ENCODE measurements at regions not wholly inside any gene's neighbourhood (a gene's known extent, or its start where the extent isn't known, plus 50 kb on each side); places are given as distances from the start of the nearest gene placed in this dataset.
"Not testable (repeated sequence)": the region's sequence is repeated elsewhere in the genome, so short reads cannot be mapped to it uniquely, and the experiment has no call there.

DNA sequence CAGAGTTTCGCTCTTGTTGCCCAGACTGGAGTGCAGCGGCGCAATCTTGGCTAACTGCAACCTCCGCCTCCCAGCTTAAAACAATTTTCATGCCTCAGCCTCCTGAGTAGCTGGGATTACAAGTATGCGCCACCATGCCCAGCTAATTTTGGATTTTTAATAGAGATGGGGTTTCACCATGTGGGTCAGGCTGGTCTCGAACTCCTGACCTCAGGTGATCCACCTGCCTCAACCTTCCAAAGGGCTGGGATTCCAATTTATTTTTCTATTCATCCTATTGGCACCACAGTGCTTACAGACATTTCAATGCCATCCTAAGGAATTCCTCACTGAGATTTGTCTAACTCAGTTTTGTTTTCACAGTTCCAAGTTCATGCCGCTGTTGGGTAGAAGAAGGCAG, 98.3 kb upstream of the EGLN3 start:
- H3K36me3 ChIP-seq (ENCODE audit: control insufficient read depth in 5 of 5, insufficient read depth in 5 of 5, low read length in 5 of 5); H3K9ac ChIP-seq (ENCODE audit: low read length in 5 of 5); H3K27me3 ChIP-seq (ENCODE audit: control insufficient read depth in 5 of 5, insufficient read depth in 4 of 5, low read length in 5 of 5); H3K27ac ChIP-seq (ENCODE audit: low read depth, low read length); H3K9me3 ChIP-seq (ENCODE audit: control insufficient read depth in 5 of 5, low read length in 5 of 5); H3K4me3 ChIP-seq (ENCODE audit: low read depth in 1 of 5, low read length in 5 of 5): not testable (repeated sequence)
- H3K4me1 ChIP-seq (ENCODE audit: control insufficient read depth in 5 of 5, insufficient read depth in 5 of 5, low read length in 5 of 5) = peaks cover 0 to 10% (median 4%) of the 10 kb centered on the region in 5 donors

DNA sequence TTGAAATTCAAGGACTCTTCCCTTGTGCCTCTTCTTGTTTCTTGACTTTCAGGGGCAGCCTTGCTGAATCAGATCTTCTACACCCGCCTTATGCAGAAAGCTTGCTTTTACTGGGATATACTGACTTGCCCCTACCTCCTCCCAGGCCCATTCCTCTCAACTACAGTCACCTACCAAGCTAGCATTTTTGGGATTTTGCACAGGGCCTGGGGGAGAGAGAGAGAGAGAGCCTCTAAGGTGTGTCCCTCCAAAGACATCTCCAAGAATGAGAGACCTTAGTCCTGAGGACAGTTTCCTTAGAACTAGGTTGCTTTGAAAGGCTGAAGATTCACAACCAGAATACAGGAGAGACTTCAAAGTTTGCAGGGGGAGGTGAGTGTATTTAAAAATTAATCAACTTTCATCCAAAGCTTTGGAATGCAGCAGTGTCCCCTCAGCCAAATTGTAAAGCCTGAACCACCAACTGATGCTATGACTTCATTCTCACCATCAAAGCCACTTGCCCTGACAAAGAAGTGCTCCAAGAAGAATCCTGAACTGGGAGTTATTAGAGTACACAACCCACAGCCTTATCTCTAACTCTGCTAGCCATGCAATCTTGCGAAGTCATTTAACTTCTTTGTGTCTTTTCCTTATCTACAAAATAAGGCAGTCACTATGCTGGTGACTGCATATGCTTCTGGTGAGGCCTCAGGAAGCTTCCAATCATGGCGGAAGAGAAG, 96.1 kb upstream of the EGLN3 start:
- Histone ChIP-seq H3K27ac (ENCODE audit: low read depth, low read length) (no peak overlapping the region), H3K4me1 (ENCODE audit: control insufficient read depth in 5 of 5, insufficient read depth in 5 of 5, low read length in 5 of 5) (no peaks in the 10 kb centered on the region), H3K36me3 (ENCODE audit: control insufficient read depth in 5 of 5, insufficient read depth in 5 of 5, low read length in 5 of 5) (no peaks in the 10 kb centered on the region), H3K27me3 (ENCODE audit: control insufficient read depth in 5 of 5, insufficient read depth in 4 of 5, low read length in 5 of 5) (no peaks in the 10 kb centered on the region), H3K4me3 (ENCODE audit: low read depth in 1 of 5, low read length in 5 of 5) (no peak overlapping the region), H3K9me3 (ENCODE audit: control insufficient read depth in 5 of 5, low read length in 5 of 5) (no peaks in the 10 kb centered on the region), H3K9ac (ENCODE audit: low read length in 5 of 5) (no peak overlapping the region)

GRCh38 chr14:34044666-34045306, 93.9 kb upstream of the EGLN3 start:
- H3K4me3 ChIP-seq (ENCODE audit: low read depth in 1 of 5, low read length in 5 of 5) = no peak overlapping the region
- no peaks in the 10 kb centered on the region for H3K27me3 ChIP-seq (ENCODE audit: control insufficient read depth in 5 of 5, insufficient read depth in 4 of 5, low read length in 5 of 5)
- H3K9ac ChIP-seq (ENCODE audit: low read length in 5 of 5) = no peak overlapping the region
- no peaks in the 10 kb centered on the region for H3K36me3 ChIP-seq (ENCODE audit: control insufficient read depth in 5 of 5, insufficient read depth in 5 of 5, low read length in 5 of 5)
- no peak overlapping the region for H3K27ac ChIP-seq (ENCODE audit: low read depth, low read length)
- no peaks in the 10 kb centered on the region for H3K9me3 ChIP-seq (ENCODE audit: control insufficient read depth in 5 of 5, low read length in 5 of 5)
- no peaks in the 10 kb centered on the region for H3K4me1 ChIP-seq (ENCODE audit: control insufficient read depth in 5 of 5, insufficient read depth in 5 of 5, low read length in 5 of 5)

- Histone ChIP-seq H3K4me1 (ENCODE audit: control insufficient read depth in 5 of 5, insufficient read depth in 5 of 5, low read length in 5 of 5) (no peaks in the 10 kb centered on the region), H3K4me3 (ENCODE audit: low read depth in 1 of 5, low read length in 5 of 5) (no peak overlapping the region), H3K9me3 (ENCODE audit: control insufficient read depth in 5 of 5, low read length in 5 of 5) (no peaks in the 10 kb centered on the region), H3K36me3 (ENCODE audit: control insufficient read depth in 5 of 5, insufficient read depth in 5 of 5, low read length in 5 of 5) (no peaks in the 10 kb centered on the region), H3K27me3 (ENCODE audit: control insufficient read depth in 5 of 5, insufficient read depth in 4 of 5, low read length in 5 of 5) (no peaks in the 10 kb centered on the region), H3K9ac (ENCODE audit: low read length in 5 of 5) (no peak overlapping the region), H3K27ac (ENCODE audit: low read depth, low read length) (no peak overlapping the region)
Measured at GRCh38 chr14:34044373-34044637, 93.4 kb upstream of the EGLN3 start.

- no peak overlapping the region for H3K9ac ChIP-seq (ENCODE audit: low read length in 5 of 5)
- no peak overlapping the region for H3K27ac ChIP-seq (ENCODE audit: low read depth, low read length)
- no peak overlapping the region for H3K4me3 ChIP-seq (ENCODE audit: low read depth in 1 of 5, low read length in 5 of 5)
- no peaks in the 10 kb centered on the region for H3K4me1 ChIP-seq (ENCODE audit: control insufficient read depth in 5 of 5, insufficient read depth in 5 of 5, low read length in 5 of 5)
- no peaks in the 10 kb centered on the region for H3K9me3 ChIP-seq (ENCODE audit: control insufficient read depth in 5 of 5, low read length in 5 of 5)
- H3K36me3 ChIP-seq (ENCODE audit: control insufficient read depth in 5 of 5, insufficient read depth in 5 of 5, low read length in 5 of 5) = no peaks in the 10 kb centered on the region
- H3K27me3 ChIP-seq (ENCODE audit: control insufficient read depth in 5 of 5, insufficient read depth in 4 of 5, low read length in 5 of 5) = no peaks in the 10 kb centered on the region
Measured at GRCh38 chr14:34043627-34044372, 92.9 kb upstream of the EGLN3 start.

DNA sequence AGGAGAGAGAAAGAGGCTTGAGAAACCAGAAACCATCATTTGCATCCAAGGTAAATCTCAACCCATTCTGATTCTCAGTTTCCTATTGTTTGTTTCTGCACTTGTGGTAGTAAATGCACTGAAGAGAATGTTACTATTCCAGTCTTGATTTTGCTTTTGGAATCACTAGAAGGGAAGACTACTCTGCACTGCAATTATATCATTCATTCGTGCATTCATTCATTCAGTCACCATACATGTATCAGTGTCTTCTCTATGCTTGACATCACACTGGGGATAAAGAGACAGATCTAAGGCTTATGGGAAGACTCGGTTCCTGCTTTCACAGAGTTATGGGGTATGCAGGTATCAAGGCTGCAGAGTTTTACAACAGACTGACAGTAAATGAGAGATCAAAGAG, 90.3 kb upstream of the EGLN3 start:
- Histone ChIP-seq H3K9ac (ENCODE audit: low read length in 5 of 5) (no peak overlapping the region), H3K9me3 (ENCODE audit: control insufficient read depth in 5 of 5, low read length in 5 of 5) (no peaks in the 10 kb centered on the region), H3K27me3 (ENCODE audit: control insufficient read depth in 5 of 5, insufficient read depth in 4 of 5, low read length in 5 of 5) (no peaks in the 10 kb centered on the region), H3K27ac (ENCODE audit: low read depth, low read length) (no peak overlapping the region), H3K4me3 (ENCODE audit: low read depth in 1 of 5, low read length in 5 of 5) (no peak overlapping the region), H3K36me3 (ENCODE audit: control insufficient read depth in 5 of 5, insufficient read depth in 5 of 5, low read length in 5 of 5) (no peaks in the 10 kb centered on the region), H3K4me1 (ENCODE audit: control insufficient read depth in 5 of 5, insufficient read depth in 5 of 5, low read length in 5 of 5) (peaks cover 0 to under 1% (median 0%) of the 10 kb centered on the region in 5 donors)

DNA sequence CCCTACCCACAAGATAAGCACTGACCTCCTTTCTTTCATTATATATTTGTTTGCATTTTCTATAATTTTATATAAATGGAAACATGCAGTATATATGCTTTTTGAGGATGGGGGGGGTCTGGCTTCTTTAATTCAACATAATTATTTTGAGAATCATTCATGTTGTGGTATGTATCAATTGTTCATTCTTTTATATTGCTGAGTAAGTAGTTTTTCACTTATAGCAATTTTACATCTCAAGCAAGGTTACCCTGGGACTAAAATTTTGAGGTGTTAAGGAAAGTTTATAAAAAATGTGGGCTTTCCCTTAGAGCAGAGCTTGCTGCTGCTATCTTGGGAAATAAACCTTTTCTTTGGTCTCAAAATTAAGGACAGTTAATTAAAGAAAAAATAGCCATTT, 89.9 kb upstream of the EGLN3 start:
- H3K4me3 ChIP-seq (ENCODE audit: low read depth in 1 of 5, low read length in 5 of 5) = no peak overlapping the region
- peaks cover 0 to 4% (median 0%) of the 10 kb centered on the region in 5 donors for H3K4me1 ChIP-seq (ENCODE audit: control insufficient read depth in 5 of 5, insufficient read depth in 5 of 5, low read length in 5 of 5)
- no peaks in the 10 kb centered on the region for H3K9me3 ChIP-seq (ENCODE audit: control insufficient read depth in 5 of 5, low read length in 5 of 5)
- H3K27me3 ChIP-seq (ENCODE audit: control insufficient read depth in 5 of 5, insufficient read depth in 4 of 5, low read length in 5 of 5) = no peaks in the 10 kb centered on the region
- no peak overlapping the region for H3K27ac ChIP-seq (ENCODE audit: low read depth, low read length)
- H3K36me3 ChIP-seq (ENCODE audit: control insufficient read depth in 5 of 5, insufficient read depth in 5 of 5, low read length in 5 of 5) = no peaks in the 10 kb centered on the region
- no peak overlapping the region for H3K9ac ChIP-seq (ENCODE audit: low read length in 5 of 5)

DNA sequence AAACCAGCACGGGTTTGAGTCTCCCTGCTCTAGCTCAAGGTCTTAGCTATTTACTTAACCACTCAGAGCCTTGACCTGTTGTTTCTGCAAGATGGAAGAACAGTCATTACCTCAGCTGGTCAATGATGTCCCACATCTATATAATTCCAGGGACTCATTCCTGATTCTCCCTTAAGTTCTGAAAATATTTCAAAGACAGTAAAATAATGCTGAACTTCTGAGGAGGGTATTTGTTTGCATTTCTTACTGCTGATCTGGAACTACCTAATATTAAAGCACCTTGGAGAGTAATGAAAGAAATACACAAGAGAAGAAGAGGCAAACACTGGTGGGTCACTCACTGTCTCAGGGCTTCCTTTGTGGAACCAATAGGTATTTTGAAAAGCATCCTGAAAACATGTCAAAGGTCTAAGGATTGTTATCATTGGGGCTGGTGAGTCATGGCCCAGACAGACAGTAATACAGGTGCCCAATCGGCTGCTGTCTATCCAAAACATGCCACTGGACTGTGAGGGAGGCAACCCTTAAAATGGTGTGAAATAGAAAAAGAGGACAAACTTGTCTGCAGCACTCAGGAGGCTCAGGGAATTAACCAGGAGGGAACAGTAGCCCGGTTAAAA, 88.7 kb upstream of the EGLN3 start:
- Histone ChIP-seq H3K9me3 (ENCODE audit: control insufficient read depth in 5 of 5, low read length in 5 of 5) (no peaks in the 10 kb centered on the region), H3K4me1 (ENCODE audit: control insufficient read depth in 5 of 5, insufficient read depth in 5 of 5, low read length in 5 of 5) (peaks cover 0 to 8% (median 0%) of the 10 kb centered on the region in 5 donors), H3K9ac (ENCODE audit: low read length in 5 of 5) (no peak overlapping the region)

GRCh38 chr14:34038358-34039057, 87.6 kb upstream of the EGLN3 start:
- no peaks in the 10 kb centered on the region for H3K9me3 ChIP-seq (ENCODE audit: control insufficient read depth in 5 of 5, low read length in 5 of 5)
- H3K36me3 ChIP-seq (ENCODE audit: control insufficient read depth in 5 of 5, insufficient read depth in 5 of 5, low read length in 5 of 5) = no peaks in the 10 kb centered on the region
- H3K4me3 ChIP-seq (ENCODE audit: low read depth in 1 of 5, low read length in 5 of 5) = no peak overlapping the region
- no peak overlapping the region for H3K9ac ChIP-seq (ENCODE audit: low read length in 5 of 5)
- H3K27ac ChIP-seq (ENCODE audit: low read depth, low read length) = no peak overlapping the region
- H3K27me3 ChIP-seq (ENCODE audit: control insufficient read depth in 5 of 5, insufficient read depth in 4 of 5, low read length in 5 of 5) = no peaks in the 10 kb centered on the region
- peaks cover 0 to 8% (median 0%) of the 10 kb centered on the region in 5 donors for H3K4me1 ChIP-seq (ENCODE audit: control insufficient read depth in 5 of 5, insufficient read depth in 5 of 5, low read length in 5 of 5)

More for the DNA sequence above, 88.7 kb upstream of the EGLN3 start:
- Histone ChIP-seq H3K4me3 (ENCODE audit: low read depth in 1 of 5, low read length in 5 of 5) (no peak overlapping the region), H3K36me3 (ENCODE audit: control insufficient read depth in 5 of 5, insufficient read depth in 5 of 5, low read length in 5 of 5) (no peaks in the 10 kb centered on the region), H3K27ac (ENCODE audit: low read depth, low read length) (no peak overlapping the region), H3K27me3 (ENCODE audit: control insufficient read depth in 5 of 5, insufficient read depth in 4 of 5, low read length in 5 of 5) (no peaks in the 10 kb centered on the region)

Data from subcutaneous abdominal adipose tissue (tissue), 5 donors.